OCI-LY7 (cell line): ENCODE measurements at regions not wholly inside any gene's neighbourhood (a gene's known extent, or its start where the extent isn't known, plus 50 kb on each side); places are given as distances from the start of the nearest gene placed in this dataset.

Experiments used
- BruUV-seq: library from RNA; stranded (reverse); fragments of 400-500 nt; replicated peaks from 2 replicates; lab custom pipeline; 2021; lab: Mats Ljungman, UMichigan
- CTCF ChIA-PET: fragments of 300-600 bp; sonication (Branson Sonifier 250); formaldehyde crosslinking; loops from one replicate; lab custom pipeline; 2022; ENCODE audit warnings: antibody characterized with exemption; ENCODE audit not compliant: unreplicated experiment; lab: Charles Lee
- POLR2A ChIA-PET: fragments of 300-600 bp; sonication (Branson Sonifier 250); formaldehyde crosslinking; loops from one replicate; lab custom pipeline; 2022; ENCODE audit warnings: antibody characterized with exemption; lab: Charles Lee
- DNase-seq: peaks from one replicate; pipeline ENCODE4 v3.0.0-alpha.2; 2015; ENCODE audit warnings: low spot score
- H2AFZ ChIP-seq: fragments of 200-600 bp; sonication (generic), shearing (Covaris generic); 2 replicates; pipeline ENCODE4 v1.6.1; 2014; ENCODE audit warnings: mild to moderate bottlenecking, antibody characterized with exemption, low read length, moderate library complexity
- H3K27ac ChIP-seq: fragments of 200-600 bp; sonication (generic); 2 replicates; pipeline ENCODE4 v1.5.1; 2014; ENCODE audit warnings: mixed run types, low read depth, mild to moderate bottlenecking, moderate library complexity, low read length, inconsistent platforms; ENCODE audit not compliant: poor library complexity, severe bottlenecking
- H3K36me3 ChIP-seq: fragments of 200-600 bp; sonication (generic); 2 replicates; pipeline ENCODE4 v1.6.1; 2014; ENCODE audit warnings: mild to moderate bottlenecking, antibody characterized with exemption, low read length, moderate library complexity, mixed read lengths; ENCODE audit not compliant: insufficient read depth
- H3K4me1 ChIP-seq: fragments of 200-600 bp; sonication (generic); 2 replicates; pipeline ENCODE4 v1.5.1; 2014; ENCODE audit warnings: mild to moderate bottlenecking, low read length; ENCODE audit not compliant: insufficient read depth, poor library complexity, severe bottlenecking
- H3K4me2 ChIP-seq: fragments of 200-600 bp; sonication (generic); 2 replicates; pipeline ENCODE4 v1.6.1; 2014; ENCODE audit warnings: mild to moderate bottlenecking, low read length
- H3K4me3 ChIP-seq: fragments of 200-600 bp; sonication (generic); 2 replicates; pipeline ENCODE4 v1.5.1; 2014; ENCODE audit warnings: mild to moderate bottlenecking, low read depth, low read length; ENCODE audit not compliant: poor library complexity, severe bottlenecking
- H3K79me2 ChIP-seq: fragments of 200-600 bp; sonication (generic); 2 replicates; pipeline ENCODE4 v1.6.1; 2016; ENCODE audit warnings: low read depth, mild to moderate bottlenecking, low read length, moderate library complexity, mixed read lengths; ENCODE audit not compliant: insufficient read depth
- H3K9me2 ChIP-seq: fragments of 200-600 bp; sonication (generic); 2 replicates; pipeline ENCODE4 v1.6.1; 2016; ENCODE audit warnings: mild to moderate bottlenecking, low read length, mixed read lengths; ENCODE audit not compliant: insufficient read depth
- H3K9me3 ChIP-seq: fragments of 200-600 bp; sonication (generic); 2 replicates; pipeline ENCODE4 v1.6.1; 2014; ENCODE audit warnings: mild to moderate bottlenecking, mixed run types, low read length, mixed read lengths
- H4K20me1 ChIP-seq: fragments of 200-600 bp; sonication (generic); 2 replicates; pipeline ENCODE4 v1.6.1; 2014; ENCODE audit warnings: mild to moderate bottlenecking, antibody characterized with exemption, low read length, moderate library complexity, mixed read lengths; ENCODE audit not compliant: insufficient read depth
- CTCF ChIP-seq: fragments of 200-600 bp; sonication (generic); conservative IDR thresholded peaks from 2 replicates; pipeline ENCODE4 v1.5.1; 2014; ENCODE audit warnings: mild to moderate bottlenecking, antibody characterized with exemption, low read length, moderate library complexity, mixed read lengths
- EZH2phosphoT487 ChIP-seq: fragments of 200-600 bp; sonication (generic); IDR thresholded peaks from 2 replicates; pipeline ENCODE4 v1.6.1; 2018; ENCODE audit warnings: low read depth, borderline replicate concordance, mild to moderate bottlenecking, mixed run types, antibody characterized with exemption, low read length, moderate library complexity, mixed read lengths
- intact Hi-C: fragments of 100-400 bp; cut with micrococcal nuclease; formaldehyde crosslinking; loops from one replicate; pipeline ENCODE4 v1.10.0; 2022; ENCODE audit not compliant: unreplicated experiment

GRCh38 chr3:165522386-165522785, 314.8 kb downstream of the BCHE start:
- TF ChIP-seq CTCF, result no peak
- TF ChIP-seq EZH2phosphoT487, result no peak
- H2AFZ ChIP-seq, result no peak overlapping the region
- H3K4me3 ChIP-seq, result no peak overlapping the region
- H3K9me2 ChIP-seq, result no peaks in the 10 kb centered on the region
- no peaks in the 10 kb centered on the region for H3K36me3 ChIP-seq
- intact Hi-C loops, result no loop called here
- no peaks in the 10 kb centered on the region for H3K9me3 ChIP-seq
- H3K27ac ChIP-seq, result no peak overlapping the region
- no peaks in the 10 kb centered on the region for H3K4me1 ChIP-seq
- H4K20me1 ChIP-seq, result no peaks in the 10 kb centered on the region
- ChIA-PET CTCF (no interaction called here), POLR2A (no interaction called here)
- H3K4me2 ChIP-seq, result no peak overlapping the region
- no peak for DNase-seq
- BruUV-seq, result no TSS peak
- no peaks in the 10 kb centered on the region for H3K79me2 ChIP-seq

- no peaks in the 10 kb centered on the region for H3K9me2 ChIP-seq
- TF ChIP-seq EZH2phosphoT487 (no peak), CTCF (no peak)
- BruUV-seq, result no TSS peak
- H3K4me1 ChIP-seq, result no peaks in the 10 kb centered on the region
- no peaks in the 10 kb centered on the region for H3K79me2 ChIP-seq
- H3K27ac ChIP-seq, result no peak overlapping the region
- no peaks in the 10 kb centered on the region for H4K20me1 ChIP-seq
- H3K9me3 ChIP-seq, result no peaks in the 10 kb centered on the region
- H2AFZ ChIP-seq, result no peak overlapping the region
- H3K4me2 ChIP-seq, result no peak overlapping the region
- no peak overlapping the region for H3K4me3 ChIP-seq
- intact Hi-C loops, result no loop called here
- ChIA-PET POLR2A (interaction anchor here (0.5 kb wide), 1 partner anchor 261 kb away, joined by 3 read pairs; no protein-coding TSS in a partner anchor), CTCF (no interaction called here)
- no peaks in the 10 kb centered on the region for H3K36me3 ChIP-seq
- no peak for DNase-seq
These were observed 315.9 kb downstream of the BCHE start for GRCh38 chr3:165521131-165521871.

GRCh38 chr3:165519687-165520086, 317.5 kb downstream of the BCHE start:
- intact Hi-C loops, result no loop called here
- no TSS peak for BruUV-seq

More at GRCh38 chr3:165519687-165520086, 317.5 kb downstream of the BCHE start:
- no peaks in the 10 kb centered on the region for H3K36me3 ChIP-seq
- no peaks in the 10 kb centered on the region for H4K20me1 ChIP-seq
- no peak for TF ChIP-seq EZH2phosphoT487
- no peak for TF ChIP-seq CTCF
- H3K4me1 ChIP-seq, result no peaks in the 10 kb centered on the region
- ChIA-PET POLR2A (no interaction called here), CTCF (no interaction called here)
- H3K9me2 ChIP-seq, result no peaks in the 10 kb centered on the region
- no peak for DNase-seq
- no peak overlapping the region for H3K27ac ChIP-seq
- H2AFZ ChIP-seq, result no peak overlapping the region
- H3K4me2 ChIP-seq, result no peak overlapping the region
- no peak overlapping the region for H3K4me3 ChIP-seq
- H3K9me3 ChIP-seq, result no peaks in the 10 kb centered on the region
- H3K79me2 ChIP-seq, result no peaks in the 10 kb centered on the region
